NCI-H2196 treated with DMSO at 0.1 percent for 48 hours (cell line): ENCODE measurements at regions not wholly inside any gene's neighbourhood (a gene's known extent, or its start where the extent isn't known, plus 50 kb on each side); places are given as distances from the start of the nearest gene placed in this dataset.
"Not testable (repeated sequence)": the region's sequence is repeated elsewhere in the genome, so short reads cannot be mapped to it uniquely, and the experiment has no call there.

ENCODE experiments used
- DNase-seq: peaks from one replicate; lab custom pipeline; 2025; ENCODE audit not compliant: unreplicated experiment; lab: John Stamatoyannopoulos, UW

DNA sequence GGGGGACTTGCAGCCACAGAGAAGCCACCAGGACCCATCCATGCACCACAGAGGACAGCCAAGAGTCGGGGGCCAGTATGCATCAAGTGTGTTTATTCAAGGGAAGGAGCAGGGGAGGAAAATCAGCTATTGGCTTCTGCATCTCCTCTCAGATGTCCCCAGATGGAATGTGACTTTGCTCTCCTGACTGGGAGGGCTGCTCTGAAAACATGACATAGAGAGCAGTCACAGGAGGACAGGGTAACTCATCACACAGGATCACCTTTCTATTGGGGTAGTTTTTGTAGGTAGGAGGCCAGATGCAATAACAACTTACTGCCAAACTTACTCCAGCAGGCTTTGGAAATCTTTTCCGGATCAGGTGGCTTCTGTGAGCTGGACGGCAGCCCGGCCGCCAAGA, 121.0 kb upstream of the OPCML start:
- no peak for DNase-seq

DNA sequence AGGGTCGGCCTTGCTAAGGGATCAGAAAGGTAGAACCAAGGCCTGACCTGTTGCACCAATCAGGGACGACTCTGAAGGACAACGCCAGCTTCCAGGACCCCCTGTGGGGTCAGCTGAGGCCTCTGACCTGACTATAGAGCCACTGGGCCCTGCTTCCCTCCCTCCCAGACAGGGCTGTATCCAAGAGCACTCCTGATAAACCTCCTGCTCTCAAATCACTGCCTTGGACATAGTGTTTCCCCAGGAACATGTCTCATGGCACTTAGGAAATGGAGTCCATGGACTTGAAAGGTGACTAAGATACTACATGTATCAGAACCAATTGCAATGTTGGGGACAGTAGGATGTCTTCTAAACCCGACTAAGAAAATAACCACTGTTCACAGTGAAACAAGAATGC, 117.8 kb upstream of the OPCML start:
- no peak for DNase-seq

DNA sequence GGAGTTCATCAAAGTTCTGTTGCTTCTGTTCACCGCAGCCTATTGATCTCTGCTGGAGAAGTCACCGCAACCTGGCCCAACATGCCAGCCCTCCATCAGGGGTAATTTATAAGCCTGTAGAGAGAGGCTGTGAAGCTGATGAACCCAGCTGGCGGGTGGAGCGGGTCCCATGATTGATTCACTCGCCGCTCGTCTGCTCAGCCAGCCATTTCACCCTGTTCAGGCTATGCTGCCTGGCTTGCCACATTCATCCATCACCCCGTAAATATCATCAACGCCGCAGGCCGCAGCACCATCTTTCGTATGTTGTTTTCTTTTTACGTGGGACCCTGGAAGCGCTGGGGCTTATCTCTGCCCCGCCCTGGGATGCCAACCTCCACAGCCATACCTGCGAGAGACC, 116.7 kb upstream of the OPCML start:
- DNase-seq = no peak

DNA sequence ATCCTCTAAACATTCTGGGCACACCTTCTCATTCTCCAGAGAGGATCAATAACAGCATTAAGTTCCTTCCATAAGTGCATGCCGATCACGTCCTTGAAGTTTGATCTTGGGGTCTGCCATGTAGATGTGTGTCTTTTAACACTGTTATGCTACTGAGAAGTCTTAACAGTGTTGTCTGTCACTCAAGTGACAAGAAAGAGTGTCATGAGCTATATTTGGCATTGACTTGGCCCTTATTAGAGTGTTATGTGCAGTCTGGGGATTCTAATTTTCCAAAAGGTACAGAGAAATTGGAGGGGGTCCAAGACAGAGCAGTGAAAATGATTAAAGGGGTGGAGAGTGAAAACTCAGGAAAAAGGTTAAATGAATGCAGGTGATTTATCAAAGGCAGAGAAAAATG, 107.1 kb upstream of the OPCML start:
- DNase-seq = no peak

DNA sequence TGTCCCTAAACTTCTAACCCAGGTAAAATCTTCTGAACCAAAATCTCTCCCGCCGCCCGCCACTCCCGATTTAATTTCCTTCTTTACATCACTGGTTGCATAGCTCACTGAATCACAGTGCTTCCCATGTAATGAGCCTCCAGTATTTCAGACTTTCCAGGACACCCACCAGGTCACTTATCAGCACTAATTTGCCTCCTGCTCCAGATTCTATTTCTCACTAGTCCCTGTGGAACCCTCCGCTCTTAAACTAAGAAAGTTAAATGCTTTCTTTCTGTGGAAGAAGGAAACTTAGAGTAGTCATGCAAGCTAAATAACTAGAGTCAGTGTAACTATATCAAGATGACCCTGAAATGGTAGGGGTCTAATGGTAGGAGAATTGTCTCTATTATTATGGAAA, 106.6 kb upstream of the OPCML start:
- no peak for DNase-seq

DNA sequence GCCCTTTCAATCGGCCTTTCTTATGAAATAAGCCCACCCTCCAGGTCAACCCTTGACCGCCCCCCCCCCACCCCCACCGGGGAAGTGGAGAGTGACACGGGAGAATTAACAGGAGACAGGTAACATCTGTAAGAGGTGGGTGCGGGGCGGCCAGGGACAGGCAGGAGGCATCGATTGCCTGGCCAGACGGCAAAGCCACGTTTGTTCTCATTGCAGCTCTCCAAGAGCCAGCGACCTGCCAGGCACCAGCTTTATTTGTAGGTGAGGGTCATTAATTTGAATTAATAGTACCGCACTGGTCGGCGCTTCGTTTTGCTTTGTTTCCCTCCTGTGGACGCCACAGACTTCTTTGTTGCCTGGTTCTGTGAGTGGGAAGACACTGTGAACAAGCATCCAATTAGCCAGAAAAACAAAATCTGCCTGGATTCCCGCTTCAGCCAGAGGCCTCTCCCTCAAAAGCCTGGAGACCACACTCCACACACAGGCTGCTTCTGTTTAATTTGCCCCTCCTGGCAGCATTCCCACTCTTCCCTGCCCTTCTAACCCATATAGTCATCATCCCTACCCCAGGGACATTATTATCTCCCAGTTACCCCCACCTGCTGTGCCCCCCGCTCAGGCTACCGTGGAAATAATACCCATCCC, 104.5 kb upstream of the OPCML start:
- no peak for DNase-seq

DNA sequence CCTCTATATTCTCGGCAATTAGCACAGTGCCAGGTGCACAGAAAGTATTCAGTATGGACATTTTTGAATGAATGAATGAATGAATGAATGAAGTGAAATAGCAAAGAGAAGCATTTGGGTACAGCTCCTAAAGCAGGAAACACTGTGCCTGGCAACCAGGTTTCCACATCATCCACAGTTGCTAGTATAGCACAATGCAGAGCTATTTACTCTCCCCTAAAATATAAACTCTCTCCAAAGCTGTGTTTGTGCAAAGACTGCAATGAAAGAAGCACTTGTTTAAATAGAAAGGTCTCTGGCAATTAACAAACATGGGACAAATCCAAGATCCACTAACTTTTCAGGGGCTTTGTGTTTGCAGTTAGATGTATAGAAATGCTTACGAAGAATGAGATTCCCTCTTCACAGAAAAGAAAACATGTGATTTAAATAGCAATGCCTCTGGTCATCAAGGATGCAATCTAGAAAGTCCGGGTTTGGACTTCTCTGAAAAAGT, 103.0 kb upstream of the OPCML start:
- DNase-seq = no peak

DNA sequence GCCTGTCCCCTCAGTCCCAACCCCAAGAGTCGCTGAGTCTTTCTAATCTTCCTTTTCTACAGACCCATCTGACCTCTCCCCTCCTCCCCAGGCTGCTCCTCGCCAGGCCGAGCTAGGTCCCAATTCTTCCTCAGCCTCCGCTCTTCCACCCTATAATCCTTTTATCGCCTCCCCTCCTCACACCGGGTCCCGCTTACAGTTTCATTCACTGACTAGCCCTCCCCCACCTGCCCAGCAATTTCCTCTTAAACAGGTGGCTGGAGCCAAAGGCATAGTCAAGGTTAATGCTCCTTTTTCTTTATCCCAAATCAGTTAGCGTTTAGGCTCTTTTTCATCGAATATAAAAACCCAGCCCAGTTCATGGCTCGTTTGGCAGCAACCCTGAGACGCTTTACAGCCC, 96.1 kb upstream of the OPCML start:
- not testable (repeated sequence) for DNase-seq

DNA sequence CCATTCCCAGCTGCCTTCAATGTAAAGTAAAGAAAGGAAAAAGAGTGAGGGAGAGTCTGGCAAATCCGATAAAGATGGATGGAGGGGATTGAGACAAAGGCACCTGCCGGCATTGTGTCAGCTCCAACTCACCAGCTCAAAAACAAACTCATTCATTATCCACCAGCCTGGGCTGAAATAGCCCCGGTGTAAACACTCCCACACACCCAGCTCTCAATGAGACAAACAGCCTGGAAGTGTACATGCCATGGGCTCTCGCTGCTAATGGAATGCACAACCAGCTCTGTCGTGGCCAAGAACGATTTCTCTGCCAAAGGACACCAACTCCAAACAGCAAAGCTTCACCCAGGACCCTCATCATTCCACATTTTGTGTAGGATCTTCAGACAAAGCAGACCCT, 89.3 kb upstream of the OPCML start:
- no peak for DNase-seq

DNA sequence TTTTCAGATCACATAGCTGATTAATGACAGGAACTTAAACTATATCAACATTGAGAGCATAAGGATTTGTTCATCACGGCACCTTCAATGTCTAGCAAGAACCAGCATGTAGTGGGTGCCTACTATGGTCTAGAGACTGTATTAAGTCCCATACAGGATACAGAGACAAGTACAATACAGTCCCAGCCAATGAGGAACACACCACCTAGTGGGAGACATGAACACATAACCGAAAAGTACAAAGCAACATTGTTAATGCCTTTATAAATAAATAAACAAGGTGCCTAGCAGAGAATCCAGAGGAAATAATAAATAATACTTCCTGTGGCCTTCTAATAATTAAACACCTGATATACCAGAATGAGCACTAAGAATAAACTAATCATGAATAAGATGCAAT, 87.7 kb upstream of the OPCML start:
- no peak for DNase-seq

DNA sequence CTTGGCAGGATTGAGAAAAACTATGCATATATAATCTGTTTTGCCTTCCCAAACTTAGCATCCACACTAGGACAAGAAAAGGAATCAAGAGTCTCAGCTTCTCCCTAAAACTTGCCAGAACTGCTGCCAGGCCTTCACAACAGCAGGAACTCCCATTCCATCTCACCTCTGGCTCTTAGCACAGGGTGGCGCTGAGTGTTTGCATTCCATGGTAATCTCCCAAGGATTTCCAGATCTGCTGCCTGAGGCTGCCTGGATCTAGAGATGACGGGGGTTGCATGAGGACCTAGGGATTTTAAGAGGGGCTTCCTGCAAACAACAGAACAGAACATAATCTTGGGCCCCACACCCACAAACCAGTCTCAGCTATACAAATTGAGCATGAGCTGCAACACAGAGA, 87.1 kb upstream of the OPCML start:
- no peak for DNase-seq

DNA sequence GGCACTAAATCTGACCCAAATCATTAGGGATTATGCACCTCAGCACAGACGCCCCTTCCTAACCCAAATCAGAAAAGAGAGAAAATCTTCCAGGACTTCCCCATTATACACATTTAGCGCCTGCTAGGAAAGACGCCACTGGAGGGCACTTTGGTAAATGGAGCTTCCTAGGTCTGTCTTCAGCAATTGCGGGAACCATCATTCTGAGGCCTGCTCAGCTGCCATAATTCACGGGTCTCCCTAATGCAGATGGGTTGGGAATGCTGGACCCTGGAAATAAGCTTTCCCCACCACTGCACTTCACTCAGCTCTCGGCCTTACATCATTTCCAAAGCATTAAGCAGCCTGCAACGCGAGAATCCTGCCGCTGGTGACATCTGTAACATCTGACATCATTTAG, 86.2 kb upstream of the OPCML start:
- no peak for DNase-seq

DNA sequence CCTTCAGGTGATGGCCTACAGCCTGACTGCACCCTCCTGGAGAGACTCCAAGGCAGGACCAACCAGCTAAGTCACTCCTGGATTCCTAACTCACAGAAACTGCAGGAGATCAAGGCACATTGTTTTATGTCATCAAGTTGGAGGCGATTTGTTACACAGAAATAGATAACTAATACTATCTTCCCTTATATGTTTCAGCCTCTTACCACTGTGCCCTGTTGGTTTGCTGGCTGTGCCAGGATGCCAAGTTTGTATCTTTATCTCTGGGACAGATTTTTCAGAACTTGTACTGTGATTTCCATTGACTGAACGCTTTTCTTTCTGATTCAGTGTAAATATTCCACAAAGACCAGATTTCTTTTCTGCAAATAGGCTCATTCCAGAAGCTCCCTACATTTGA, 76.2 kb upstream of the OPCML start:
- DNase-seq = no peak

DNA sequence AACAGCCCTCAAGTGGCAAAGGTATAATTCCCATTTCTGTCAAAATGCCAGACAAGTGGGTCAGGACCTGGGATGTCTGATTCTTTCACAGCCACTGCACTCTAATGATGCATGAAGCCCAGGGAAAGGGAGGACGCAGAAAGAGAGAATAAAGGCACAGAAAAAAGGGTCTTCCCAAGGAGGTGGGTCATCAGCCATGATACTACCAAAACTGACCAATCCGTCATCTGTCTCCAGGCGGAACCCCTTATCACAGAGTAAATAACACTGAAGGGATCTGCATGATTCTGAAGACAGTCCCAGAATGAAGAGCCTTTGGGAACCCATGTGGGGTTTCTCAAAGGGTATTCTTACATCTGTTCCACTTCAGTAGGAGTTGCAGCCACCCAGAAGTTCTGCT, 73.8 kb upstream of the OPCML start:
- DNase-seq = no peak

DNA sequence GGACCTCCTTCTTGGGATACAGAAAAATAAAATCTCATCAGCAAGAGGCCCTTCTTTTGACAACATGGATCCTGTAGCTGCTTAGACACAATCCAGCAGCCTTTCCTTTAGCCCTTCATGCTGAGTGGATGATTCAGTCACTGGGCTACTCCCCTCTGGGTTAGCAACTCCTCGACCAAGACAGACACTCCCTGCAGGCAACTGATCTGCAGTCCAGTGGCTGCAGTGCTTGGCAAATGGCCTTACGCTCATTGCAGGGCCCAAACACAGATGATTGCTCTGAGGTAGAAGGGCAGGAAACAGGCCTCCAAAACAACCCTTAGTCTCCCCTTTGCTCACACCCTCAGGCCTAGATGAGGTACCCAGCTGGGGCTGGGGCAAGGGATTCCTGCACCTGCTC, 73.2 kb upstream of the OPCML start:
- no peak for DNase-seq

DNA sequence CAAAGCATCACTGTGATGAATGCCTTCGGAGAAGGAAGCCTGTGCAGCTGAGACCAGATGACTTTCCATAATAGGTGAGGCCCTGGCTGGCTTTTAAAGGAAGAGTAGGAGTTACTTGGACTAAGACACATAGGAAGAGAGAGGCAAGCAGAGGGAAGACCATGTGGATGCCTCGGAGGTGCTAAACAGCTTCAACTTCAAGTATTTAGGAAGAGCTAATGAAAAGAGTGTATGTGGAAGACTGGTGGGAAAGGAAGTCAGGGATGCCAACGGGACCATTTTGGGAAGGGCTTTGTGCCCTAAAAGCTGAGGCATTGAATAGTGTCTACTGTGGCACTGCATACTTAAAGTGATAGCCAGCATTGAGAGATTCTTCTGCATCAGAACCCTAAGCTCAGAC, 69.3 kb upstream of the OPCML start:
- no peak for DNase-seq

DNA sequence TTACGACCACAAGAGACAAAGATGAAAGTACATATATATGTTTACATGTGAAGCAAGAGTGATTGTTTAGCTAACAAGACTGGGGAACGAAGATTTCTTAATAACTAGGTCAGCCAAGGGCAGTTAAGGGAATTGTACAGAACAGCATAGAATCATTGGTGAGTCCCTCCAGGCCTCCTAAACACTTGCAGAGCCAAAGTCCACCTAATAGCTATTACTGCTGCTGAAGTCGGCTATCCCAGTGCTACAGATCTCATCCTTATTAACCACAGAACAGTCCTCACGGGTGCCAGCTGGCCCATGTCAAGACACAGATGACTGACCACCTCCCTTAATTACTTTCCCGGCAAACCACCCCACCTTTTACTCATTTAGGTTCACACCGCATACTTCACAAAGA, 68.5 kb upstream of the OPCML start:
- DNase-seq = no peak

DNA sequence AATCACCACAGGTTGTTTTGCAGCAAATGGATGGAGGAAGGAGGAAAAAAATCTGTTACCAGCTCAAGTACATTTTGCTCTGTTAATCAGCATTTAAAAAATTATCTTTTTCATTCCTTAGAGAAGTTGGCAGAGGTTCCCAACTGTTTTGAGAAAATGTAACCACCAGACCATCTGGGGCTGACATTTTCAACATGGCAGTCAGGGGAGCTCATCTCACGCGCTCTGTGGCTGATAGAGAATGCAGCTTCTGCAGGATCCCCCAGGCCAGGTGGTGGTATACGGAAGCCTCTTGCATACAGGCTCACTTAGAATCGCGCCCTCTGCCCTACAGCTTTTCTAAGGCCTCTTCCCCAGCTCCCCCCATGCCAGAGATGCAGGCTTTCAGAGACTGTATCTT, 68.0 kb upstream of the OPCML start:
- DNase-seq = no peak

DNA sequence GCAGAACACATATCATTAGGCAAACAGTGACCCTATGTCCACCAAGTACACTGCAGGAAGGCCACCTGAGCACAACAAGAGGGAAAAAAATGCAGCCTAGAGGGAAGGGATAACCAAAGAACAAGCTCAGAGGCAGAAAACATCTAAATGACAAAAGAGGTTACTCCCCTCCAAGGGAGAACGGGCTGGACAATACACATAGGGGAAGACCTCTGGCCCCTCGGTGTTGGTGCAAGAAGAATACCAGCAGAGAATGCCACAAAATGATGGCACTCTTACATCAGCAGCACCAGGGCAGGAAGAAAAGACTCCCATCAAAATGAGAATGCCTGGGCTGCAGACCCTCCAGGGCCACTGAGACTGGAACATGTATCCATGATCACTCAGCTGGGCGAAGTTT, 66.6 kb upstream of the OPCML start:
- no peak for DNase-seq

DNA sequence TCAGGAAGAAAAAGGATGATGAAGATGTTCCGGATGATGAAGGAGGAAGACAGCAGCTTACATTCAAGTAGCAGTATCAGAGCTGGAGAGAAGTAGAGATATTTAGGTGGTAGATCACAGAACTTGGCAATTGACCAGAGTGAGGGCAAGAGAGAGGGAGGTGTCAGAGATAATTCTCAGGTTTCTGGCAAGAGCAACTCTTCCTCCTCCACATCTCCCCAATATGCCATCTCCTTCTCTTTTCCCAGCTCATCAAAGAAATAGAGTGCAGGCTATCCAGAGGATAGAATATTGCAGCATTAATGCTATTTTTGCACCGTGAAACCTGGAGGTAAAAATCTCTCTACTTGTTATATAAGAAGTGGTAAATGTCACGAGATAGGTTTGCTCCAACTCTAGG, 64.9 kb upstream of the OPCML start:
- no peak for DNase-seq

DNA sequence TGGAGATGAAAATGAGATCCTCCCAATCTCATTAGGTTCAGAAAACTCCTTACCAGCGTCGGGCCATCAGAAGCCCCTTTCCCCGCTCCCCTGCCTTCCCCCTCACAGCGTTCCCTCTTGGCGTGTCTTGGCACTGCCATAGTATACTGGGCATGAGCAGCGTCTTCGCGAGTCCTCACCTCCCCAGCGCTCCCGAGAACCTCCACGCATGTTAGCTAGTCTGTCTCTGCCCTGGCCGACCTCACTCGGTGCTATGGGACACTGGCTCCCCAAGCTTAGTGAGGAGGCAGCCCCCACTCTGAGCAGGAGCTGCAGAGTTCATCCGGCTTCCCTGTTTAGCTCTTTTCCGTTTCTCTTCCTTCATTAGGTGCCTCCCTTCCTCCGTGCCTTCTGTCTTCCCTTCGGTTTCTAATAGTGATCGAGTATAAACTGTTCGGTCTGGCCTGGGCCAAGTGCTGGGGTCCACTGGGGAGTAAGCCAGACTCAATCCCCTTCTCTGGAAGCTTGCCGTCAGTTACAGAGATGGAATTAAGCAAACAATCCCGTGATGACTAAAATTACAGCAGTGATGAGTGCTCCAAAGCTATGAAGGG, 63.8 kb upstream of the OPCML start:
- no peak for DNase-seq

DNA sequence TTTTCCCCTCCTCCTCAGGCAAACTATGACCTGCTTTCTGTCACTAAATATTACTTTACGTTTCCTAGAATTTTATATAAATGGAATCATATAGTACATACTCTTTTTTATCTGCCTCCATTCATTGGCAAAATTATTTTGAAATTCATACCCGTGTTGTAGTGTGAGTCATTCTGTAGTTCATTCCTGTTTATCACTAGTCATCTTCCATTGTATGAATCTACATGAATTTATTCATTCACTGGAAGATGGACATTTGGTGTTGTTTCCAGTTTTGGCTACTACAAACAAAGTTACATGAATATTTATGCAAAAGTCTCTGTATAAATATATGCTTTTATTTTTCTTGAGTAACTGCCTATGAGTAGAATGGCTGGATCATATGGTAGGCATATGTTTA, 60.7 kb upstream of the OPCML start:
- no peak for DNase-seq

DNA sequence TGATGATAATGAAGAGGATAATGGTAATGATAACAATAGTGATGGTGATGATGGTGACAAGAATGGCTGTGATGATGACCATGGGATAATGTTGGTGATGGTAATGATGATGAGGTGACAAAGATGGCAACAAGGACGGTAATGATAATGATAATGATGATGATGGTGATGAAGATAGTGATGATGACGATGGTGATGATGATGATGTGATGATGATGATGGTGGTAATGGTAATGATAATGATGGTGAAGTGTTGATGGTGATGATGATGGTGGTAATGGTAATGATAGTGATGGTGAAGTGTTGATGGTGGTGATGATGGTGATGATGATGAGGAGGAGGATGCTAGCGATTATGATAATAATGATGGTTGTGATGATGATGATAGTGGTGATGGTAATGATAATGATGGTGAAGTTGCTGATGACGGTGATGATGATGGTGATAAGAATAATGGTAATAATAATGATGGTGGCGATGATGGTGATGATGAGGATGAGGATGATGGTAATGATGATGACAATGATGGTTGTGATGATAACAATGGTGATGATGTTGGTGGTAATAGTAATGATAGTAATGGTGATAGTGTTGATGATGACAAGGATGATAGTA, 54.7 kb upstream of the OPCML start:
- DNase-seq = no peak
